ENCODE measurements at regions not wholly inside any gene's neighbourhood (a gene's known extent, or its start where the extent isn't known, plus 50 kb on each side); places are given as distances from the start of the nearest gene placed in this dataset.

GRCh38 chr11:127643268-127644058 lies 642.9 kb upstream of the KIRREL3 start (continued):
- TF ChIP-seq, protein P1, sequence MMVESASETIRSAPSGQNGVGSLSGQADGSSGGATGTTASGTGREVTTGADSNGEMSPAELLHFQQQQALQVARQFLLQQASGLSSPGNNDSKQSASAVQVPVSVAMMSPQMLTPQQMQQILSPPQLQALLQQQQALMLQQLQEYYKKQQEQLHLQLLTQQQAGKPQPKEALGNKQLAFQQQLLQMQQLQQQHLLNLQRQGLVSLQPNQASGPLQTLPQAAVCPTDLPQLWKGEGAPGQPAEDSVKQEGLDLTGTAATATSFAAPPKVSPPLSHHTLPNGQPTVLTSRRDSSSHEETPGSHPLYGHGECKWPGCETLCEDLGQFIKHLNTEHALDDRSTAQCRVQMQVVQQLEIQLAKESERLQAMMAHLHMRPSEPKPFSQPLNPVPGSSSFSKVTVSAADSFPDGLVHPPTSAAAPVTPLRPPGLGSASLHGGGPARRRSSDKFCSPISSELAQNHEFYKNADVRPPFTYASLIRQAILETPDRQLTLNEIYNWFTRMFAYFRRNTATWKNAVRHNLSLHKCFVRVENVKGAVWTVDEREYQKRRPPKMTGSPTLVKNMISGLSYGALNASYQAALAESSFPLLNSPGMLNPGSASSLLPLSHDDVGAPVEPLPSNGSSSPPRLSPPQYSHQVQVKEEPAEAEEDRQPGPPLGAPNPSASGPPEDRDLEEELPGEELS (CRISPR knock-in tag; IDR thresholded peaks at IDR 0.05), result no peak
- TF ChIP-seq KAT7 (CRISPR knock-in tag; IDR thresholded peaks at IDR 0.05; ENCODE audit: borderline replicate concordance) (no peak), NR1H2 (CRISPR knock-in tag; IDR thresholded peaks at IDR 0.05) (no peak), FOXP1 (CRISPR knock-in tag; IDR thresholded peaks at IDR 0.05; ENCODE audit: borderline replicate concordance) (no peak)
- TF ChIP-seq, protein P2, sequence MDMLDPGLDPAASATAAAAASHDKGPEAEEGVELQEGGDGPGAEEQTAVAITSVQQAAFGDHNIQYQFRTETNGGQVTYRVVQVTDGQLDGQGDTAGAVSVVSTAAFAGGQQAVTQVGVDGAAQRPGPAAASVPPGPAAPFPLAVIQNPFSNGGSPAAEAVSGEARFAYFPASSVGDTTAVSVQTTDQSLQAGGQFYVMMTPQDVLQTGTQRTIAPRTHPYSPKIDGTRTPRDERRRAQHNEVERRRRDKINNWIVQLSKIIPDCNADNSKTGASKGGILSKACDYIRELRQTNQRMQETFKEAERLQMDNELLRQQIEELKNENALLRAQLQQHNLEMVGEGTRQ (CRISPR knock-in tag; IDR thresholded peaks at IDR 0.05), result no peak

DNA sequence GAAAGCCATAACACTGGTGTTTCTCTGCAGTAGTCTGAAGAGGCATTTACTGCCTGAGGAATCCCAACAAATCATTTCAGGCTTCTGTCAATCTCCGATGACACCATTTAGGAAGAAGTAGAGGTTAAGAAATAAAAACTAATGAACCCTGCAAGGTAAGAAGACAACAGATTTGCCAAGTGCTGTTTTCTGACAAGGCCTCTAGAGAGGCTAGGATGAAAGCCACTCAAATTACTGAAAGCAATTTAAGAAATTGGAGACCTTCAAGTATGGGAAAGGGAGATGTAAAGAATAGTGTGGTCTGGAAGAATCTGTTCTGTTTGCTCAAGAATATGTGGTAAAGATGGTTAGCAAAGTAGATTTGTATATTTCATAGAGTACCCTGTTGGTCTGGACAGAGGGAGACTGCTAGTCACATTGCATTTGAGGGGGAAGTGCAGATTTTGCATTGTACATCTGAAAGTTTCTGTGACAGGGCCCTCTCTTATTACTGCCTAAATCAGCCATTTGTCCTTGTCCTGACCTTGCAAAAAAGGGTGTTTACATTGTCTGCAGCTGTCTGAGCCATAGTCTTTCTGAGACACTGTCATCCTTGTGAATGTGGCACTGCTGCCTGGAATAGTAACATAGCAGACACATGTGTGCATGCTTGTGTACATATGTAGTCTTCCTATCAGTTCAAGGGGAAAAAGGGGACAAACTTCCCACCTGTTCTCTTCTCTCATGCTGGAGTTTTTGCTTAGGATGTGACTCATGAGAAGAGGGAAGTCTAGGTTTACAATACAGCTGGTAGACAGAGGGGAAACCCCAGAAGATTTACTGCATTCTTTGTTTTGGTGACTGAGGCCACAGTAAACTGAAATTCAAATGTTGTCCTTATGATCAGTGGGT lies 640.2 kb upstream of the KIRREL3 start:
- POLR2A ChIA-PET, result no interaction called here
- CTCF ChIA-PET, result no interaction called here
- H3K4me3 Mint-ChIP-seq, result no peak overlapping the region
- no peaks in the 10 kb centered on the region for H3K27me3 Mint-ChIP-seq (ENCODE audit: low read depth)
- no peak overlapping the region for H3K27ac Mint-ChIP-seq
- DNase-seq (ENCODE audit: low spot score), result no peak
- peaks cover 17% of the 10 kb centered on the region for H3K4me1 Mint-ChIP-seq
- H3K36me3 Mint-ChIP-seq, result no peaks in the 10 kb centered on the region
- ATAC-seq, result no peak
- no peaks in the 10 kb centered on the region for H3K9me3 Mint-ChIP-seq
- TF ChIP-seq ZNF281 (CRISPR knock-in tag; IDR thresholded peaks at IDR 0.05), result no peak
- TF ChIP-seq MYBL2 (CRISPR knock-in tag; IDR thresholded peaks at IDR 0.05), result no peak
- TF ChIP-seq SP1 (CRISPR knock-in tag; conservative IDR thresholded peaks at IDR 0.05), result no peak
- no peak for TF ChIP-seq NFE2L1 (CRISPR knock-in tag; IDR thresholded peaks at IDR 0.05)
- no peak for TF ChIP-seq TEAD1 (CRISPR knock-in tag; IDR thresholded peaks at IDR 0.05)
- TF ChIP-seq NFYB (CRISPR knock-in tag; conservative IDR thresholded peaks at IDR 0.05; ENCODE audit: low read depth), result no peak
- no peak for TF ChIP-seq PRRX2 (CRISPR knock-in tag; IDR thresholded peaks at IDR 0.05)
- TF ChIP-seq SMAD3 (CRISPR knock-in tag; IDR thresholded peaks at IDR 0.05; ENCODE audit: borderline replicate concordance), result no peak
- no peak for TF ChIP-seq MXD4 (CRISPR knock-in tag; IDR thresholded peaks at IDR 0.05; ENCODE audit: borderline replicate concordance)
- TF ChIP-seq, protein P3, sequence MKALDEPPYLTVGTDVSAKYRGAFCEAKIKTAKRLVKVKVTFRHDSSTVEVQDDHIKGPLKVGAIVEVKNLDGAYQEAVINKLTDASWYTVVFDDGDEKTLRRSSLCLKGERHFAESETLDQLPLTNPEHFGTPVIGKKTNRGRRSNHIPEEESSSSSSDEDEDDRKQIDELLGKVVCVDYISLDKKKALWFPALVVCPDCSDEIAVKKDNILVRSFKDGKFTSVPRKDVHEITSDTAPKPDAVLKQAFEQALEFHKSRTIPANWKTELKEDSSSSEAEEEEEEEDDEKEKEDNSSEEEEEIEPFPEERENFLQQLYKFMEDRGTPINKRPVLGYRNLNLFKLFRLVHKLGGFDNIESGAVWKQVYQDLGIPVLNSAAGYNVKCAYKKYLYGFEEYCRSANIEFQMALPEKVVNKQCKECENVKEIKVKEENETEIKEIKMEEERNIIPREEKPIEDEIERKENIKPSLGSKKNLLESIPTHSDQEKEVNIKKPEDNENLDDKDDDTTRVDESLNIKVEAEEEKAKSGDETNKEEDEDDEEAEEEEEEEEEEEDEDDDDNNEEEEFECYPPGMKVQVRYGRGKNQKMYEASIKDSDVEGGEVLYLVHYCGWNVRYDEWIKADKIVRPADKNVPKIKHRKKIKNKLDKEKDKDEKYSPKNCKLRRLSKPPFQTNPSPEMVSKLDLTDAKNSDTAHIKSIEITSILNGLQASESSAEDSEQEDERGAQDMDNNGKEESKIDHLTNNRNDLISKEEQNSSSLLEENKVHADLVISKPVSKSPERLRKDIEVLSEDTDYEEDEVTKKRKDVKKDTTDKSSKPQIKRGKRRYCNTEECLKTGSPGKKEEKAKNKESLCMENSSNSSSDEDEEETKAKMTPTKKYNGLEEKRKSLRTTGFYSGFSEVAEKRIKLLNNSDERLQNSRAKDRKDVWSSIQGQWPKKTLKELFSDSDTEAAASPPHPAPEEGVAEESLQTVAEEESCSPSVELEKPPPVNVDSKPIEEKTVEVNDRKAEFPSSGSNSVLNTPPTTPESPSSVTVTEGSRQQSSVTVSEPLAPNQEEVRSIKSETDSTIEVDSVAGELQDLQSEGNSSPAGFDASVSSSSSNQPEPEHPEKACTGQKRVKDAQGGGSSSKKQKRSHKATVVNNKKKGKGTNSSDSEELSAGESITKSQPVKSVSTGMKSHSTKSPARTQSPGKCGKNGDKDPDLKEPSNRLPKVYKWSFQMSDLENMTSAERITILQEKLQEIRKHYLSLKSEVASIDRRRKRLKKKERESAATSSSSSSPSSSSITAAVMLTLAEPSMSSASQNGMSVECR (CRISPR knock-in tag; IDR thresholded peaks at IDR 0.05; ENCODE audit: borderline replicate concordance), result no peak
- TF ChIP-seq NFATC4 (CRISPR knock-in tag; IDR thresholded peaks at IDR 0.05), result no peak
- TF ChIP-seq, protein P4, sequence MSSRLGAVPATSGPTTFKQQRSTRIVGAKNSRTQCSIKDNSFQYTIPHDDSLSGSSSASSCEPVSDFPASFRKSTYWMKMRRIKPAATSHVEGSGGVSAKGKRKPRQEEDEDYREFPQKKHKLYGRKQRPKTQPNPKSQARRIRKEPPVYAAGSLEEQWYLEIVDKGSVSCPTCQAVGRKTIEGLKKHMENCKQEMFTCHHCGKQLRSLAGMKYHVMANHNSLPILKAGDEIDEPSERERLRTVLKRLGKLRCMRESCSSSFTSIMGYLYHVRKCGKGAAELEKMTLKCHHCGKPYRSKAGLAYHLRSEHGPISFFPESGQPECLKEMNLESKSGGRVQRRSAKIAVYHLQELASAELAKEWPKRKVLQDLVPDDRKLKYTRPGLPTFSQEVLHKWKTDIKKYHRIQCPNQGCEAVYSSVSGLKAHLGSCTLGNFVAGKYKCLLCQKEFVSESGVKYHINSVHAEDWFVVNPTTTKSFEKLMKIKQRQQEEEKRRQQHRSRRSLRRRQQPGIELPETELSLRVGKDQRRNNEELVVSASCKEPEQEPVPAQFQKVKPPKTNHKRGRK (CRISPR knock-in tag; IDR thresholded peaks at IDR 0.05; ENCODE audit: borderline replicate concordance), result no peak
- no peak for TF ChIP-seq FOXJ3 (CRISPR knock-in tag; IDR thresholded peaks at IDR 0.05; ENCODE audit: borderline replicate concordance)
- TF ChIP-seq, protein P5, sequence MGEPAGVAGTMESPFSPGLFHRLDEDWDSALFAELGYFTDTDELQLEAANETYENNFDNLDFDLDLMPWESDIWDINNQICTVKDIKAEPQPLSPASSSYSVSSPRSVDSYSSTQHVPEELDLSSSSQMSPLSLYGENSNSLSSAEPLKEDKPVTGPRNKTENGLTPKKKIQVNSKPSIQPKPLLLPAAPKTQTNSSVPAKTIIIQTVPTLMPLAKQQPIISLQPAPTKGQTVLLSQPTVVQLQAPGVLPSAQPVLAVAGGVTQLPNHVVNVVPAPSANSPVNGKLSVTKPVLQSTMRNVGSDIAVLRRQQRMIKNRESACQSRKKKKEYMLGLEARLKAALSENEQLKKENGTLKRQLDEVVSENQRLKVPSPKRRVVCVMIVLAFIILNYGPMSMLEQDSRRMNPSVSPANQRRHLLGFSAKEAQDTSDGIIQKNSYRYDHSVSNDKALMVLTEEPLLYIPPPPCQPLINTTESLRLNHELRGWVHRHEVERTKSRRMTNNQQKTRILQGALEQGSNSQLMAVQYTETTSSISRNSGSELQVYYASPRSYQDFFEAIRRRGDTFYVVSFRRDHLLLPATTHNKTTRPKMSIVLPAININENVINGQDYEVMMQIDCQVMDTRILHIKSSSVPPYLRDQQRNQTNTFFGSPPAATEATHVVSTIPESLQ (CRISPR knock-in tag; IDR thresholded peaks at IDR 0.05), result no peak

All from WTC11 (cell line).